Cardiac fibroblast (primary cell): ENCODE measurements at regions not wholly inside any gene's neighbourhood (a gene's known extent, or its start where the extent isn't known, plus 50 kb on each side); places are given as distances from the start of the nearest gene placed in this dataset.
"Not testable (repeated sequence)": the region's sequence is repeated elsewhere in the genome, so short reads cannot be mapped to it uniquely, and the experiment has no call there.

Experiments used
- DNase-seq, 2 donors: peaks; one replicate each; pipeline versions ENCODE4 v3.0.0 to v3.0.0-alpha.2; 2010; ENCODE audit warnings: low read depth in 2 of 2
- H3K4me3 ChIP-seq, 2 donors: replicated peaks in 1 of 2; 1 replicate in 1 of 2; 2 replicates in 1 of 2; pipeline ENCODE4 v1.5.1; 2011; ENCODE audit warnings: low read depth in 2 of 2, low read length in 2 of 2, mild to moderate bottlenecking in 2 of 2, moderate library complexity in 1 of 2
- CTCF ChIP-seq: IDR thresholded peaks from one replicate; pipeline ENCODE4 v1.5.1; 2011; ENCODE audit warnings: low read depth, mild to moderate bottlenecking, low read length, inconsistent platforms

GRCh38 chr16:13324851-13325250 lies 423.5 kb downstream of the SHISA9 start:
- no peak overlapping the region for H3K4me3 ChIP-seq
- no peak for DNase-seq
- TF ChIP-seq CTCF, result no peak

GRCh38 chr16:13325396-13325795 lies 424.0 kb downstream of the SHISA9 start:
- no peak overlapping the region for H3K4me3 ChIP-seq
- no peak for TF ChIP-seq CTCF
- DNase-seq, result no peak

GRCh38 chr16:13331918-13332317 lies 430.5 kb downstream of the SHISA9 start:
- DNase-seq, result no peak
- no peak overlapping the region for H3K4me3 ChIP-seq
- no peak for TF ChIP-seq CTCF

DNA sequence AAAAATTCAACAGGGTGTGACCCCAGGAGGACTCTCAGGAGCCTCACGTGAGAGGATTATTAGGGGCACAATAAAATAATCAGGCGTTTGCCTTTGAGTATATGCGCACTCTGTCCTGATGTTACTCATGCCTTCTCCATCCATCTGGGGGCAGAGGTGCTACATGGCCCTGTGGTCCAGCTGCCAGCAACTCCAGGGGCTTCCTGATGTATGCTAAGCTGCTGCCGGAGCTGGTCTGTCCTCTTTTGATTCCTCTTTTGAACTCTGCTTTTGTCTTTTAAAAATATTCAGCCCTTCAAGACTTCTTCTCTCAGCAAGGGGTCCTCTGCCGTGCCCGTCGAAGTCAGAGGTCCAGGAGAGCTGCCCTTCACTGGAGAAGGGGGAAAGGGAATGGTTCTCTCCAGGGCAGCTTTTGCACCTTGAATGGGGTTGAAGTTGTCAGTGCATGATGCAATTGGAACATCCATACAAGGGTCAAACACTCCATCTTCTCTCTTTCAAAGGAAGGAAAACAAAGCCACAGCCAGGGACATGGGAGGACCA lies 431.4 kb downstream of the SHISA9 start:
- DNase-seq, result no peak
- no peak overlapping the region for H3K4me3 ChIP-seq
- TF ChIP-seq CTCF, result no peak

GRCh38 chr16:13333336-13333735 lies 431.9 kb downstream of the SHISA9 start:
- no peak overlapping the region for H3K4me3 ChIP-seq
- DNase-seq, result no peak
- TF ChIP-seq CTCF, result no peak

DNA sequence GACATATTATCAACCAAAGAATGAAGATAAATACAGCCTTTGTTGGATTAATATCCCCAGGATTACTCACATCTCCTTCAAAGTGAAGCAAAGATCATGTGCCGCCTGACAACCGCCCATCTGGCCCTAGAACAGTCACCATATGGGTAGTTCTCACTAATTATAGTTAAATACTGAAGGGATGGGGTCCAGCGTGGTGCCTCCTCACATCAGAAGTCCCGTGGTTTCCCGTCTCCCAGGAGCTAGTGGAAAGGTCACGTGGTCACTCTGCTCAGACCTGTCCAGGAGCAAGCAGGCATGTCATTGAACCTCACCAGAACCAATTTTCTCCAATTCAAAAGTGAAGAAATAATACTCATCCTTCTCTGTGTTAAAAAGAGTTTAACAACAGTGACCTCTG lies 434.5 kb downstream of the SHISA9 start:
- no peak for TF ChIP-seq CTCF
- no peak overlapping the region for H3K4me3 ChIP-seq
- no peak for DNase-seq

DNA sequence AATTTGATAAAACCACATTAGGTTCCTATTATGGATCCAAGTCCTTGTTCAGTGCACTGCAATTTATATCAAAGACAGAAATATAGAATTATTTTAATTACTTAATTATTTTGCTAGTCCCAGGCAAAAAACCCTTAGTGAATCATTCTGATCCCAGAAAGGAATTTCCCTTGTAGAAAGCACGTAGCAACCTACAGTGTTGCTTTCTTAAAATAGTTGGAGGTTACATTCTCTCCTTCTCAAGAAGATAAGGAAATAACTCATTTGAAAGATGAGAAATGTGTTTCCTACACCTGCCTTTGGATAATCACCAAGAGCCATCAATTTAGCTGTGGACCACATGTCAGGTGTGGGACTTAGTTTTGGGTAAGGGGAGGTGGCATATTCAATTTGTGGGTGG lies 434.9 kb downstream of the SHISA9 start:
- no peak for TF ChIP-seq CTCF
- DNase-seq, result no peak
- H3K4me3 ChIP-seq, result no peak overlapping the region

- DNase-seq, H3K4me3 ChIP-seq: not testable (repeated sequence)
Measured at GRCh38 chr16:13336907-13337881, 435.8 kb downstream of the SHISA9 start.
